ENCODE measurements at regions not wholly inside any gene's neighbourhood (a gene's known extent, or its start where the extent isn't known, plus 50 kb on each side); places are given as distances from the start of the nearest gene placed in this dataset.

- TF ChIP-seq POLR2AphosphoS5 (IDR thresholded peaks at IDR 0.05) (no peak), CTCF (IDR thresholded peaks at IDR 0.05) (no peak)
These were observed 99.3 kb upstream of the DNAJC10 start for GRCh38 chr2:182616471-182617393.
